ENCODE measurements at regions not wholly inside any gene's neighbourhood (a gene's known extent, or its start where the extent isn't known, plus 50 kb on each side); places are given as distances from the start of the nearest gene placed in this dataset.

DNA sequence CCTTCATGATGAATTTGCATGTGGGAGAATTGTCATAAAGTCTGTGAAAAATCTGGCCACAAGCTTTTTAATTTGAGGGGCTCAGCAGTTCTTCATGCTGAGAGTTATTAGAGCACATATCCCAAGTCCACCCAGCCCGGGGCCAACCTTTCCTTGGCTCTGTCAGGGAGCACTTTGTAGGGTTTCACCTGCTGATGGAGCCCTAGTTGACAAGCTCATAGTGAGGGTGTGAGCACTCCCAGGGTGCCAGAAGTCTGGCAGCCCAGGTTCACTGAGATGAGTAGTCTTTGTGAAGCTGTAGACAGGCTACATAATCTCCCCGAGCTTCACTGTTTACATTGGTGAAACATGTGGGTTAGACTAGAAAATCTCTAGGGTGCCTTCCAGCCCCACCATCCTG is 97.2 kb upstream of the NREP start:
- TF ChIP-seq, protein P1, sequence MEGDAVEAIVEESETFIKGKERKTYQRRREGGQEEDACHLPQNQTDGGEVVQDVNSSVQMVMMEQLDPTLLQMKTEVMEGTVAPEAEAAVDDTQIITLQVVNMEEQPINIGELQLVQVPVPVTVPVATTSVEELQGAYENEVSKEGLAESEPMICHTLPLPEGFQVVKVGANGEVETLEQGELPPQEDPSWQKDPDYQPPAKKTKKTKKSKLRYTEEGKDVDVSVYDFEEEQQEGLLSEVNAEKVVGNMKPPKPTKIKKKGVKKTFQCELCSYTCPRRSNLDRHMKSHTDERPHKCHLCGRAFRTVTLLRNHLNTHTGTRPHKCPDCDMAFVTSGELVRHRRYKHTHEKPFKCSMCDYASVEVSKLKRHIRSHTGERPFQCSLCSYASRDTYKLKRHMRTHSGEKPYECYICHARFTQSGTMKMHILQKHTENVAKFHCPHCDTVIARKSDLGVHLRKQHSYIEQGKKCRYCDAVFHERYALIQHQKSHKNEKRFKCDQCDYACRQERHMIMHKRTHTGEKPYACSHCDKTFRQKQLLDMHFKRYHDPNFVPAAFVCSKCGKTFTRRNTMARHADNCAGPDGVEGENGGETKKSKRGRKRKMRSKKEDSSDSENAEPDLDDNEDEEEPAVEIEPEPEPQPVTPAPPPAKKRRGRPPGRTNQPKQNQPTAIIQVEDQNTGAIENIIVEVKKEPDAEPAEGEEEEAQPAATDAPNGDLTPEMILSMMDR (IDR thresholded peaks at IDR 0.05; ENCODE audit: low read depth, low read length): no peak
- no peak for TF ChIP-seq POLR2A (IDR thresholded peaks at IDR 0.05; ENCODE audit: extremely low read depth, insufficient read length)
